B cell (primary cell): ENCODE measurements at regions not wholly inside any gene's neighbourhood (a gene's known extent, or its start where the extent isn't known, plus 50 kb on each side); places are given as distances from the start of the nearest gene placed in this dataset.

Experiments
- ATAC-seq: fragments of 200-7000 bp; cut with Tn5 transposase; one replicate; pipeline ENCODE4 v1.10.0; 2021; ENCODE audit warnings: low read depth, mild to moderate bottlenecking, moderate number of reproducible peaks, moderate library complexity
- CTCF ChIA-PET: fragments of 350-600 bp; sonication (Branson Sonifier 250); formaldehyde crosslinking; loops from one replicate; lab custom pipeline; 2021; ENCODE audit warnings: antibody characterized with exemption, inconsistent platforms; lab: Charles Lee
- POLR2A ChIA-PET: fragments of 350-600 bp; sonication (Branson Sonifier 250); formaldehyde crosslinking; loops from one replicate; lab custom pipeline; 2021; ENCODE audit warnings: antibody characterized with exemption; lab: Charles Lee
- DNase-seq: peaks from one replicate; pipeline ENCODE4 v3.0.0; 2013
- H2AFZ ChIP-seq: 2 replicates; pipeline ENCODE4 v1.6.1; 2012; ENCODE audit warnings: mild to moderate bottlenecking, low read depth, low read length; ENCODE audit not compliant: insufficient read depth, poor library complexity, severe bottlenecking
- H3K27ac ChIP-seq, 2 donors: 1 replicate in 1 of 2; 2 replicates in 1 of 2; pipeline ENCODE4 v1.5.1; 2012 to 2013; ENCODE audit warnings: low read length in 2 of 2, mild to moderate bottlenecking in 2 of 2, moderate library complexity in 1 of 2
- H3K27me3 ChIP-seq, 4 experiments: fragments of 200-600 bp in 1 of 4; sonication (generic) in 1 of 4; replicated peaks in 1 of 4; 1 replicate in 2 of 4; 2 replicates in 2 of 4; pipeline versions ENCODE4 v1.6.1 to v1.7.0; 2013 to 2016; ENCODE audit warnings: low read length in 3 of 4, mild to moderate bottlenecking in 2 of 4, mixed read lengths in 1 of 4, moderate library complexity in 1 of 4; ENCODE audit not compliant: insufficient read depth in 4 of 4, control insufficient read depth in 3 of 4; ENCODE audit errors: control extremely low read depth in 1 of 4
- H3K36me3 ChIP-seq, 2 experiments: replicated peaks in 1 of 2; 1 replicate in 1 of 2; 2 replicates in 1 of 2; pipeline versions ENCODE4 v1.6.1 to v1.7.1; 2013; ENCODE audit warnings: low read length in 1 of 2; ENCODE audit not compliant: insufficient read depth in 2 of 2, control insufficient read depth in 1 of 2; ENCODE audit errors: control extremely low read depth in 1 of 2, extremely low read depth in 1 of 2
- H3K4me1 ChIP-seq, 2 donors: fragments of 200-600 bp in 1 of 2; sonication (generic) in 1 of 2; 1 replicate in 1 of 2; 2 replicates in 1 of 2; pipeline versions ENCODE4 v1.5.1 to v1.6.1; 2013 to 2017; ENCODE audit warnings: low read length in 2 of 2; ENCODE audit not compliant: control insufficient read depth in 2 of 2, insufficient read depth in 2 of 2
- H3K4me2 ChIP-seq: replicated peaks from 2 replicates; pipeline ENCODE3; 2012; ENCODE audit warnings: mild to moderate bottlenecking, low read depth, low read length; ENCODE audit not compliant: poor library complexity, severe bottlenecking
- H3K4me3 ChIP-seq, 5 experiments: fragments of 200-600 bp in 1 of 5; sonication (generic) in 1 of 5; 1 replicate in 3 of 5; 2 replicates in 2 of 5; pipeline versions ENCODE4 v1.5.1 to v1.7.0; 2011 to 2016; ENCODE audit warnings: low read length in 4 of 5, mild to moderate bottlenecking in 4 of 5, low read depth in 2 of 5, control low read depth in 1 of 5, moderate library complexity in 1 of 5; ENCODE audit not compliant: insufficient read depth in 1 of 5; ENCODE audit errors: control extremely low read depth in 1 of 5, extremely low read depth in 1 of 5
- H3K79me2 ChIP-seq: fragments of 200-600 bp; sonication (generic); one replicate; pipeline ENCODE4 v1.6.0; 2016; ENCODE audit warnings: low read length; ENCODE audit not compliant: control insufficient read depth, insufficient read depth
- H3K9ac ChIP-seq: fragments of 200-600 bp; sonication (generic); 2 replicates; pipeline ENCODE4 v1.6.1; 2017; ENCODE audit warnings: mild to moderate bottlenecking, low read length, moderate library complexity
- H3K9me3 ChIP-seq, 3 donors: one replicate each; pipeline versions ENCODE4 v1.6.1 to v1.7.1; 2013; ENCODE audit warnings: low read length in 2 of 3; ENCODE audit not compliant: control insufficient read depth in 2 of 3, insufficient read depth in 1 of 3; ENCODE audit errors: control extremely low read depth in 1 of 3
- H4K20me1 ChIP-seq: 2 replicates; pipeline ENCODE4 v1.6.0; 2012; ENCODE audit warnings: mild to moderate bottlenecking, low read length; ENCODE audit not compliant: insufficient read depth, control insufficient read depth, poor library complexity, severe bottlenecking
- H3K27ac Mint-ChIP-seq: one replicate; pipeline ENCODE4 v1.8.0; 2021; ENCODE audit warnings: mixed read lengths
- H3K27me3 Mint-ChIP-seq: one replicate; pipeline ENCODE4 v1.8.0; 2021; ENCODE audit warnings: mixed read lengths
- H3K4me1 Mint-ChIP-seq: one replicate; pipeline ENCODE4 v1.8.0; 2021; ENCODE audit warnings: mixed read lengths
- H3K4me3 Mint-ChIP-seq: one replicate; pipeline ENCODE4 v1.8.0; 2021; ENCODE audit warnings: mixed read lengths
- H3K9me3 Mint-ChIP-seq: one replicate; pipeline ENCODE4 v1.8.0; 2022; ENCODE audit warnings: mixed read lengths; ENCODE audit not compliant: insufficient read depth
- CTCF ChIP-seq: fragments of 200-600 bp; IDR thresholded peaks from one replicate; pipeline ENCODE4 v1.8.0; 2022; ENCODE audit warnings: antibody characterized with exemption, mild to moderate bottlenecking
- EZH2 ChIP-seq: IDR thresholded peaks from 2 replicates; pipeline ENCODE4 v1.6.1; 2012; ENCODE audit warnings: borderline replicate concordance, low read depth, mild to moderate bottlenecking, moderate library complexity, low read length; ENCODE audit not compliant: insufficient read depth, poor library complexity, severe bottlenecking
- WGBS: methylation state at CpG from one replicate; pipeline ENCODE4 v1.1.5; 2013; ENCODE audit warnings: missing lambda C conversion rate; ENCODE audit not compliant: insufficient coverage; 5-methylcytosine and 5-hydroxymethylcytosine counted together
- intact Hi-C: fragments of 100-400 bp; cut with micrococcal nuclease; formaldehyde crosslinking; loops from one replicate; pipeline ENCODE4 v1.10.0; 2022

- Mint-ChIP-seq H3K4me1 (no peaks in the 10 kb centered on the region), H3K27me3 (no peaks in the 10 kb centered on the region), H3K9me3 (no peaks in the 10 kb centered on the region), H3K27ac (no peak overlapping the region), H3K4me3 (no peak overlapping the region)
- Histone ChIP-seq H3K27ac (no peak overlapping the region), H3K79me2 (no peaks in the 10 kb centered on the region), H4K20me1 (no peaks in the 10 kb centered on the region), H3K4me3 (no peak overlapping the region), H3K4me2 (no peak overlapping the region), H2AFZ (no peak overlapping the region), H3K9ac (no peak overlapping the region), H3K9me3 (peaks cover 0 to 1% (median 0%) of the 10 kb centered on the region in 3 donors), H3K27me3 (no peaks in the 10 kb centered on the region), H3K4me1 (no peaks in the 10 kb centered on the region), H3K36me3 (no peaks in the 10 kb centered on the region)
- intact Hi-C loops, result loop anchor here (5.0 kb wide), 1 partner anchor 288 kb away; no protein-coding TSS in a partner anchor
- DNase-seq (no peak), ATAC-seq (no peak)
- WGBS, result 86% methylated on average over 9 of the region's 9 CpGs
- ChIA-PET POLR2A (no interaction called here), CTCF (no interaction called here)
- TF ChIP-seq CTCF (no peak), EZH2 (no peak)
These were observed 59.3 kb upstream of the RFX8 start for GRCh38 chr2:101534149-101534611.

GRCh38 chr2:101533561-101534148, 58.7 kb upstream of the RFX8 start:
- intact Hi-C loops, result loop anchor here (5.0 kb wide), 1 partner anchor 289 kb away; no protein-coding TSS in a partner anchor
- no peak for ATAC-seq
- no peaks in the 10 kb centered on the region for H3K27me3 ChIP-seq
- no peak overlapping the region for H3K4me3 ChIP-seq
- no peak overlapping the region for H3K27ac ChIP-seq
- H3K4me2 ChIP-seq, result no peak overlapping the region
- Mint-ChIP-seq H3K9me3 (no peaks in the 10 kb centered on the region), H3K4me1 (no peaks in the 10 kb centered on the region), H3K27me3 (no peaks in the 10 kb centered on the region), H3K4me3 (no peak overlapping the region), H3K27ac (no peak overlapping the region)
- peaks cover 0 to 1% (median 0%) of the 10 kb centered on the region in 3 donors for H3K9me3 ChIP-seq
- no peak for DNase-seq
- WGBS, result 96% methylated on average over 8 of the region's 10 CpGs
- no peaks in the 10 kb centered on the region for H3K79me2 ChIP-seq
- H3K4me1 ChIP-seq, result no peaks in the 10 kb centered on the region
- TF ChIP-seq EZH2 (no peak), CTCF (no peak)
- POLR2A ChIA-PET, result no interaction called here
- H3K36me3 ChIP-seq, result no peaks in the 10 kb centered on the region
- H2AFZ ChIP-seq, result no peak overlapping the region
- CTCF ChIA-PET, result no interaction called here
- H3K9ac ChIP-seq, result no peak overlapping the region
- H4K20me1 ChIP-seq, result no peaks in the 10 kb centered on the region
